ENCODE measurements at regions not wholly inside any gene's neighbourhood (a gene's known extent, or its start where the extent isn't known, plus 50 kb on each side); places are given as distances from the start of the nearest gene placed in this dataset.

- TF ChIP-seq CTCF (IDR thresholded peaks at IDR 0.05; ENCODE audit: insufficient read depth, missing control alignments): no peak
- FAIRE-seq (no peak), DNase-seq (ENCODE audit: insufficient read length, low spot score) (no peak)
Observed at GRCh38 chr10:56881218-56881617, 520.2 kb upstream of the ZWINT start.

- FAIRE-seq (no peak), DNase-seq (ENCODE audit: insufficient read length, low spot score) (no peak)
- no peak for TF ChIP-seq CTCF (IDR thresholded peaks at IDR 0.05; ENCODE audit: insufficient read depth, missing control alignments)
Observed at GRCh38 chr10:56880606-56881005, 519.5 kb upstream of the ZWINT start.

GRCh38 chr10:56874950-56875349 is 513.9 kb upstream of the ZWINT start:
- FAIRE-seq: no peak
- TF ChIP-seq CTCF (IDR thresholded peaks at IDR 0.05; ENCODE audit: insufficient read depth, missing control alignments): no peak
- no peak for DNase-seq (ENCODE audit: insufficient read length, low spot score)

GRCh38 chr10:56871160-56871668 is 510.2 kb upstream of the ZWINT start:
- no peak for TF ChIP-seq CTCF (IDR thresholded peaks at IDR 0.05; ENCODE audit: insufficient read depth, missing control alignments)
- FAIRE-seq: no peak
- no peak for DNase-seq (ENCODE audit: insufficient read length, low spot score)

GRCh38 chr10:56867236-56867635 is 506.2 kb upstream of the ZWINT start:
- DNase-seq (ENCODE audit: insufficient read length, low spot score) (no peak), FAIRE-seq (no peak)
- TF ChIP-seq CTCF (IDR thresholded peaks at IDR 0.05; ENCODE audit: insufficient read depth, missing control alignments): no peak

GRCh38 chr10:56856569-56856968 is 495.5 kb upstream of the ZWINT start:
- no peak for DNase-seq (ENCODE audit: insufficient read length, low spot score)
- no peak for FAIRE-seq
- no peak for TF ChIP-seq CTCF (IDR thresholded peaks at IDR 0.05; ENCODE audit: insufficient read depth, missing control alignments)

- TF ChIP-seq CTCF (IDR thresholded peaks at IDR 0.05; ENCODE audit: insufficient read depth, missing control alignments): no peak
- DNase-seq (ENCODE audit: insufficient read length, low spot score) (no peak), FAIRE-seq (no peak)
Observed at GRCh38 chr10:56844978-56845529, 484.0 kb upstream of the ZWINT start.

Measured in D721Med (cell line).